Endothelial cell of umbilical vein (primary cell): ENCODE measurements at regions not wholly inside any gene's neighbourhood (a gene's known extent, or its start where the extent isn't known, plus 50 kb on each side); places are given as distances from the start of the nearest gene placed in this dataset.

ENCODE experiments used
- BruUV-seq: library from RNA; stranded (reverse); fragments of 400-500 nt; replicated peaks from 2 replicates; lab custom pipeline; 2021; lab: Mats Ljungman, UMichigan
- CTCF ChIA-PET: fragments of 300-600, 350-600 bp; sonication (Branson Sonifier 250); formaldehyde crosslinking; loops from one replicate; lab custom pipeline; 2021; ENCODE audit warnings: antibody characterized with exemption, inconsistent platforms; lab: Charles Lee
- POLR2A ChIA-PET: fragments of 300-600, 350-600 bp; sonication (Branson Sonifier 250); formaldehyde crosslinking; loops from one replicate; lab custom pipeline; 2021; ENCODE audit warnings: antibody characterized with exemption, inconsistent platforms; lab: Charles Lee
- DNase-seq: peaks from one replicate; pipeline ENCODE4 v3.0.0-alpha.2; 2011; ENCODE audit warnings: low read depth, low spot score
- FAIRE-seq: peaks from 2 replicates; lab custom pipeline; 2011; peaks lifted over from hg19 to GRCh38; lab: Jason Lieb, UNC
- H2AFZ ChIP-seq: 2 replicates; pipeline ENCODE4 v1.6.0; 2012; ENCODE audit warnings: low read depth, low read length, control low read depth, inconsistent platforms
- H3K27ac ChIP-seq: 2 replicates; pipeline ENCODE4 v1.5.1; 2011; ENCODE audit warnings: low read depth, mild to moderate bottlenecking, control low read depth, low read length, moderate library complexity; ENCODE audit not compliant: insufficient read depth
- H3K27me3 ChIP-seq, 2 experiments: 2 replicates each; pipeline versions ENCODE4 v1.6.0 to v1.6.1; 2011; ENCODE audit warnings: low read length in 2 of 2, mixed read lengths in 1 of 2; ENCODE audit not compliant: control insufficient read depth in 2 of 2, insufficient read depth in 2 of 2
- H3K36me3 ChIP-seq, 2 experiments: 2 replicates in 1 of 2; 3 replicates in 1 of 2; pipeline ENCODE4 v1.5.1; 2011; ENCODE audit warnings: low read length in 2 of 2, mild to moderate bottlenecking in 1 of 2, moderate library complexity in 1 of 2; ENCODE audit not compliant: control insufficient read depth in 2 of 2, insufficient read depth in 2 of 2; ENCODE audit errors: extremely low read depth in 1 of 2
- H3K4me1 ChIP-seq: 3 replicates; pipeline ENCODE4 v1.5.1; 2011; ENCODE audit warnings: mild to moderate bottlenecking, low read length; ENCODE audit not compliant: control insufficient read depth, insufficient read depth; ENCODE audit errors: extremely low read depth
- H3K4me2 ChIP-seq: 2 replicates; pipeline ENCODE4 v1.6.1; 2011; ENCODE audit warnings: low read length, control low read depth, mixed read lengths; ENCODE audit not compliant: insufficient read depth
- H3K4me3 ChIP-seq, 3 experiments: fragments of 200-600 bp in 1 of 3; sonication (generic), shearing (Covaris generic) in 1 of 3; replicated peaks in 1 of 3; 2 replicates each; pipeline ENCODE4 v1.5.1; 2011 to 2016; ENCODE audit warnings: control low read depth in 3 of 3, low read length in 3 of 3, mild to moderate bottlenecking in 2 of 3, inconsistent platforms in 1 of 3, low read depth in 1 of 3, moderate library complexity in 1 of 3; ENCODE audit not compliant: insufficient read depth in 1 of 3
- H3K79me2 ChIP-seq: 2 replicates; pipeline ENCODE4 v1.6.0; 2012; ENCODE audit warnings: low read length, inconsistent platforms; ENCODE audit not compliant: control insufficient read depth, insufficient read depth
- H3K9ac ChIP-seq: replicated peaks from 2 replicates; pipeline ENCODE3; 2011; ENCODE audit warnings: low read length, control low read depth; ENCODE audit not compliant: insufficient read depth; ENCODE audit errors: extremely low read depth
- H3K9me1 ChIP-seq: replicated peaks from 3 replicates; pipeline ENCODE4 v1.6.0; 2011; ENCODE audit warnings: mild to moderate bottlenecking, low read length; ENCODE audit not compliant: control insufficient read depth, insufficient read depth; ENCODE audit errors: extremely low read depth
- H3K9me3 ChIP-seq: replicated peaks from 2 replicates; pipeline ENCODE4 v1.5.1; 2012; ENCODE audit warnings: low read length, inconsistent platforms; ENCODE audit not compliant: control insufficient read depth, insufficient read depth
- H4K20me1 ChIP-seq: replicated peaks from 2 replicates; pipeline ENCODE3; 2011; ENCODE audit warnings: mild to moderate bottlenecking, low read length; ENCODE audit not compliant: control insufficient read depth, insufficient read depth; ENCODE audit errors: extremely low read depth
- EZH2 ChIP-seq: IDR thresholded peaks from 2 replicates; pipeline ENCODE4 v1.6.1; 2012; ENCODE audit warnings: borderline replicate concordance, low read depth, mild to moderate bottlenecking, moderate library complexity, low read length, inconsistent platforms; ENCODE audit not compliant: severe bottlenecking
- FOS ChIP-seq: IDR thresholded peaks from 2 replicates; pipeline ENCODE4 v1.6.1; 2011; ENCODE audit warnings: mild to moderate bottlenecking, low read length, moderate library complexity, borderline replicate concordance; ENCODE audit not compliant: insufficient read depth
- GATA2 ChIP-seq: IDR thresholded peaks from 2 replicates; pipeline ENCODE4 v1.7.0; 2011; ENCODE audit warnings: low read depth, mild to moderate bottlenecking, moderate library complexity, mixed read lengths, low read length; ENCODE audit not compliant: insufficient read length, insufficient read depth
- JUN ChIP-seq: IDR thresholded peaks from 2 replicates; pipeline ENCODE4 v1.6.1; 2011; ENCODE audit warnings: borderline replicate concordance, low read depth; ENCODE audit not compliant: insufficient read length, insufficient read depth
- MAX ChIP-seq: IDR thresholded peaks from 2 replicates; pipeline ENCODE4 v1.6.1; 2011; ENCODE audit not compliant: insufficient read depth, insufficient read length
- MYC ChIP-seq: IDR thresholded peaks from one replicate; pipeline ENCODE4 v1.6.1; 2011; ENCODE audit warnings: mild to moderate bottlenecking, low read depth, low read length
- POLR2A ChIP-seq: IDR thresholded peaks from 2 replicates; pipeline ENCODE4 v1.6.1; 2012; ENCODE audit warnings: low read depth, mild to moderate bottlenecking, control low read depth, low read length
- POLR2AphosphoS5 ChIP-seq: IDR thresholded peaks from 2 replicates; pipeline ENCODE4 v1.6.1; 2012; ENCODE audit warnings: low read depth, mild to moderate bottlenecking, control low read depth, low read length, moderate library complexity; ENCODE audit not compliant: insufficient read depth
- dilution Hi-C: fragments of 300-500 bp; cut with MboI; formaldehyde crosslinking; loops from one replicate; pipeline ENCODE4 v1.15.0; 2019; ENCODE audit warnings: low sequenced_read_pairs; ENCODE audit not compliant: extremely low pct_ligation_motif_present
- intact Hi-C: fragments of 100-400 bp; cut with micrococcal nuclease; formaldehyde crosslinking; loops from one replicate; pipeline ENCODE4 v1.10.0; 2022
- TF ChIP-seq, protein P1 (sequence below), 2 donors: IDR thresholded peaks; 1 replicate in 1 of 2; 2 replicates in 1 of 2; pipeline ENCODE4 v1.5.1; 2011; ENCODE audit warnings: low read length in 2 of 2, mild to moderate bottlenecking in 2 of 2, moderate library complexity in 2 of 2, control low read depth in 1 of 2, inconsistent platforms in 1 of 2, low read depth in 1 of 2; ENCODE audit not compliant: insufficient read depth in 1 of 2; ENCODE audit errors: extremely low read depth in 1 of 2

- H3K4me1 ChIP-seq: peaks cover 23% of the 10 kb centered on the region
- peak overlapping the region; percentile 51 for H3K4me2 ChIP-seq
- no peak for FAIRE-seq
- intact Hi-C loops: no loop called here
- DNase-seq: peak; percentile 51
- H3K27ac ChIP-seq: peak overlapping the region; percentile 63
- POLR2A ChIA-PET: no interaction called here
- H3K4me3 ChIP-seq: no peak overlapping the region
- no peaks in the 10 kb centered on the region for H4K20me1 ChIP-seq
- H3K9me1 ChIP-seq: no peaks in the 10 kb centered on the region
- BruUV-seq: no TSS peak
- no peak overlapping the region for H3K9ac ChIP-seq
- CTCF ChIA-PET: interaction anchor here (1.9 kb wide), 1 partner anchor 64 kb away, joined by 4 read pairs; no protein-coding TSS in a partner anchor
- dilution Hi-C loops: no loop called here
- no peaks in the 10 kb centered on the region for H3K79me2 ChIP-seq
- peak overlapping the region; percentile 53 for H2AFZ ChIP-seq
- H3K27me3 ChIP-seq: no peaks in the 10 kb centered on the region
- H3K9me3 ChIP-seq: no peaks in the 10 kb centered on the region
- TF ChIP-seq, protein P1, sequence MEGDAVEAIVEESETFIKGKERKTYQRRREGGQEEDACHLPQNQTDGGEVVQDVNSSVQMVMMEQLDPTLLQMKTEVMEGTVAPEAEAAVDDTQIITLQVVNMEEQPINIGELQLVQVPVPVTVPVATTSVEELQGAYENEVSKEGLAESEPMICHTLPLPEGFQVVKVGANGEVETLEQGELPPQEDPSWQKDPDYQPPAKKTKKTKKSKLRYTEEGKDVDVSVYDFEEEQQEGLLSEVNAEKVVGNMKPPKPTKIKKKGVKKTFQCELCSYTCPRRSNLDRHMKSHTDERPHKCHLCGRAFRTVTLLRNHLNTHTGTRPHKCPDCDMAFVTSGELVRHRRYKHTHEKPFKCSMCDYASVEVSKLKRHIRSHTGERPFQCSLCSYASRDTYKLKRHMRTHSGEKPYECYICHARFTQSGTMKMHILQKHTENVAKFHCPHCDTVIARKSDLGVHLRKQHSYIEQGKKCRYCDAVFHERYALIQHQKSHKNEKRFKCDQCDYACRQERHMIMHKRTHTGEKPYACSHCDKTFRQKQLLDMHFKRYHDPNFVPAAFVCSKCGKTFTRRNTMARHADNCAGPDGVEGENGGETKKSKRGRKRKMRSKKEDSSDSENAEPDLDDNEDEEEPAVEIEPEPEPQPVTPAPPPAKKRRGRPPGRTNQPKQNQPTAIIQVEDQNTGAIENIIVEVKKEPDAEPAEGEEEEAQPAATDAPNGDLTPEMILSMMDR (IDR thresholded peaks at IDR 0.05; ENCODE audit: extremely low read depth in 1 of 2, insufficient read depth in 1 of 2, low read depth in 1 of 2, low read length in 2 of 2): no peak
- TF ChIP-seq MAX: no peak
- peak; percentile 85 for TF ChIP-seq FOS
- peak; percentile 37 for TF ChIP-seq POLR2AphosphoS5
- TF ChIP-seq GATA2: peak; percentile 57
- no peak for TF ChIP-seq POLR2A
- TF ChIP-seq JUN: peak; percentile 35
- no peak for TF ChIP-seq MYC
- no peak for TF ChIP-seq EZH2
- no peaks in the 10 kb centered on the region for H3K36me3 ChIP-seq
These were observed 234.3 kb downstream of the CDCA7 start for GRCh38 chr2:173588931-173589369.
